IMR-90 (cell line): ENCODE measurements at regions not wholly inside any gene's neighbourhood (a gene's known extent, or its start where the extent isn't known, plus 50 kb on each side); places are given as distances from the start of the nearest gene placed in this dataset.

ENCODE experiments used
- ATAC-seq: fragments of 200-7000 bp; cut with Tn5 transposase; 2 replicates; pipeline ENCODE4 v1.9.1; 2020; ENCODE audit warnings: low read depth, mild to moderate bottlenecking, moderate library complexity
- BruUV-seq: library from RNA; stranded (reverse); fragments of 400-500 nt; replicated peaks from 2 replicates; lab custom pipeline; 2021; lab: Mats Ljungman, UMichigan
- CTCF ChIA-PET: fragments of 300-600 bp; formaldehyde crosslinking; extraction: SDS; loops from one replicate; lab custom pipeline; 2021; ENCODE audit warnings: antibody characterized with exemption; lab: Yijun Ruan, JAX
- POLR2A ChIA-PET: fragments of 300-600 bp; sonication (Branson Sonifier 250); formaldehyde crosslinking; loops from one replicate; lab custom pipeline; 2022; ENCODE audit warnings: antibody characterized with exemption; ENCODE audit not compliant: unreplicated experiment; lab: Charles Lee
- DNase-seq: peaks from one replicate; pipeline ENCODE4 v3.0.0; 2013
- H2AFZ ChIP-seq: replicated peaks from 2 replicates; pipeline ENCODE3; 2013; ENCODE audit warnings: low read length, mild to moderate bottlenecking; ENCODE audit not compliant: poor library complexity
- H2AK5ac ChIP-seq: 2 replicates; pipeline ENCODE4 v1.6.1; 2013; ENCODE audit warnings: low read depth, low read length, inconsistent platforms
- H2AK9ac ChIP-seq: replicated peaks from 2 replicates; pipeline ENCODE3; 2013; ENCODE audit warnings: mild to moderate bottlenecking, low read depth, low read length, moderate library complexity; ENCODE audit not compliant: poor library complexity
- H2BK120ac ChIP-seq: 2 replicates; pipeline ENCODE4 v1.6.1; 2013; ENCODE audit warnings: low read depth, low read length, inconsistent platforms
- H2BK15ac ChIP-seq: 3 replicates; pipeline ENCODE4 v1.6.1; 2013; ENCODE audit warnings: low read depth, low read length, inconsistent platforms
- H2BK20ac ChIP-seq: 2 replicates; pipeline ENCODE4 v1.6.1; 2013; ENCODE audit warnings: low read depth, mild to moderate bottlenecking, inconsistent platforms, low read length, moderate library complexity
- H2BK5ac ChIP-seq: 2 replicates; pipeline ENCODE4 v1.6.1; 2013; ENCODE audit warnings: mild to moderate bottlenecking, low read depth, low read length, inconsistent platforms; ENCODE audit not compliant: poor library complexity, severe bottlenecking
- H3K14ac ChIP-seq: replicated peaks from 2 replicates; pipeline ENCODE4 v1.6.1; 2013; ENCODE audit warnings: low read depth, low read length, inconsistent platforms
- H3K18ac ChIP-seq: 2 replicates; pipeline ENCODE4 v1.6.1; 2013; ENCODE audit warnings: low read depth, low read length, control low read depth
- H3K23ac ChIP-seq: 2 replicates; pipeline ENCODE4 v1.6.1; 2013; ENCODE audit warnings: low read depth, low read length, inconsistent platforms
- H3K27ac ChIP-seq: 2 replicates; pipeline ENCODE4 v1.5.1; 2013; ENCODE audit warnings: mild to moderate bottlenecking, control low read depth, low read length; ENCODE audit not compliant: insufficient read depth
- H3K27me3 ChIP-seq: 2 replicates; pipeline ENCODE4 v1.6.1; 2013; ENCODE audit warnings: low read length; ENCODE audit not compliant: control insufficient read depth, insufficient read depth
- H3K36me3 ChIP-seq: 2 replicates; pipeline ENCODE4 v1.6.1; 2013; ENCODE audit warnings: low read length, mixed read lengths; ENCODE audit not compliant: control insufficient read depth, insufficient read depth
- H3K4ac ChIP-seq: 2 replicates; pipeline ENCODE4 v1.6.1; 2013; ENCODE audit warnings: low read depth, low read length, inconsistent platforms
- H3K4me1 ChIP-seq: 2 replicates; pipeline ENCODE4 v1.6.1; 2013; ENCODE audit warnings: low read length, mixed read lengths; ENCODE audit not compliant: control insufficient read depth, insufficient read depth
- H3K4me2 ChIP-seq: 2 replicates; pipeline ENCODE4 v1.6.1; 2013; ENCODE audit warnings: low read depth, mild to moderate bottlenecking, control low read depth, low read length, moderate library complexity
- H3K4me3 ChIP-seq: 2 replicates; pipeline ENCODE4 v1.5.1; 2013; ENCODE audit warnings: low read depth, mild to moderate bottlenecking, control low read depth, low read length, moderate library complexity; ENCODE audit not compliant: insufficient read depth
- H3K56ac ChIP-seq: 2 replicates; pipeline ENCODE4 v1.6.1; 2013; ENCODE audit warnings: low read length, inconsistent platforms; ENCODE audit not compliant: insufficient read depth; ENCODE audit errors: extremely low read depth
- H3K79me1 ChIP-seq, 2 experiments: 2 replicates each; pipeline ENCODE4 v1.6.1; 2013; ENCODE audit warnings: low read length in 2 of 2, inconsistent platforms in 1 of 2, low read depth in 1 of 2
- H3K9ac ChIP-seq: 2 replicates; pipeline ENCODE4 v1.6.1; 2013; ENCODE audit warnings: low read depth, low read length, control low read depth
- H3K9me1 ChIP-seq: 2 replicates; pipeline ENCODE4 v1.6.1; 2013; ENCODE audit warnings: low read length, inconsistent platforms; ENCODE audit not compliant: insufficient read depth
- H3K9me3 ChIP-seq: 2 replicates; pipeline ENCODE4 v1.6.1; 2013; ENCODE audit warnings: low read length; ENCODE audit not compliant: control insufficient read depth, insufficient read depth
- H4K20me1 ChIP-seq: 2 replicates; pipeline ENCODE4 v1.6.1; 2013; ENCODE audit warnings: low read length, inconsistent platforms; ENCODE audit not compliant: insufficient read depth
- H4K5ac ChIP-seq: 2 replicates; pipeline ENCODE4 v1.6.1; 2013; ENCODE audit warnings: mild to moderate bottlenecking, low read depth, low read length, control low read depth
- H4K8ac ChIP-seq, 2 experiments: 2 replicates each; pipeline ENCODE4 v1.6.1; 2013; ENCODE audit warnings: low read depth in 2 of 2, low read length in 2 of 2, control low read depth in 1 of 2, inconsistent platforms in 1 of 2
- H4K91ac ChIP-seq: 2 replicates; pipeline ENCODE4 v1.6.1; 2013; ENCODE audit warnings: low read depth, low read length, inconsistent platforms; ENCODE audit not compliant: insufficient read depth
- NFE2L2 ChIP-seq: fragments of 150-350 bp; IDR thresholded peaks from 2 replicates; pipeline ENCODE4 v1.6.1; 2016; ENCODE audit warnings: low read depth, mild to moderate bottlenecking, low read length
- POLR2A ChIP-seq: IDR thresholded peaks from 2 replicates; pipeline ENCODE4 v1.6.1; 2012; ENCODE audit warnings: mild to moderate bottlenecking, low read depth, low read length
- RAD21 ChIP-seq: IDR thresholded peaks from 2 replicates; pipeline ENCODE4 v1.6.1; 2012; ENCODE audit warnings: low read length, improper control_type of control experiment
- RCOR1 ChIP-seq: IDR thresholded peaks from 2 replicates; pipeline ENCODE4 v1.6.1; 2012; ENCODE audit warnings: mild to moderate bottlenecking, low read length, improper control_type of control experiment; ENCODE audit not compliant: insufficient replicate concordance
- SMC3 ChIP-seq: fragments of 150-350 bp; IDR thresholded peaks from 2 replicates; pipeline ENCODE4 v1.6.1; 2016; ENCODE audit warnings: low read depth, mild to moderate bottlenecking, antibody characterized with exemption, low read length, moderate library complexity
- WGBS, 2 experiments: methylation state at CpG; one replicate each; pipeline versions ENCODE4 v1.1.5 to v1.1.7; 2013; ENCODE audit warnings: missing lambda C conversion rate in 2 of 2; ENCODE audit not compliant: insufficient read length in 1 of 2; ENCODE audit errors: extremely low coverage in 2 of 2; 5-methylcytosine and 5-hydroxymethylcytosine counted together
- dilution Hi-C: fragments of 300-500 bp; cut with HindIII; formaldehyde crosslinking; loops from one replicate; pipeline ENCODE4 v1.14.3; 2018; ENCODE audit warnings: low sequenced_read_pairs; ENCODE audit not compliant: unreplicated experiment
- in situ Hi-C: fragments of 300-500 bp; cut with MboI; formaldehyde crosslinking; loops from 3 replicates; pipeline ENCODE4 v1.14.3; 2019; ENCODE audit warnings: low sequenced_read_pairs, inconsistent platforms, mixed read lengths
- intact Hi-C: fragments of 100-400 bp; cut with micrococcal nuclease; formaldehyde crosslinking; loops from 2 replicates; pipeline ENCODE4 v1.10.0; 2022
- TF ChIP-seq, protein P1 (sequence below): conservative IDR thresholded peaks from 2 replicates; pipeline ENCODE4 v1.5.1; 2012; ENCODE audit warnings: mild to moderate bottlenecking, low read depth, low read length, improper control_type of control experiment
- TF ChIP-seq, protein P2 (sequence below): fragments of 150-350 bp; IDR thresholded peaks from 2 replicates; pipeline ENCODE4 v1.6.1; 2017; ENCODE audit warnings: mild to moderate bottlenecking, antibody characterized with exemption, low read length, low read depth
- TF ChIP-seq, protein P3 (sequence below): fragments of 150-350 bp; IDR thresholded peaks from 2 replicates; pipeline ENCODE4 v1.6.1; 2016; ENCODE audit warnings: low read depth, mild to moderate bottlenecking, low read length, moderate library complexity, borderline replicate concordance

DNA sequence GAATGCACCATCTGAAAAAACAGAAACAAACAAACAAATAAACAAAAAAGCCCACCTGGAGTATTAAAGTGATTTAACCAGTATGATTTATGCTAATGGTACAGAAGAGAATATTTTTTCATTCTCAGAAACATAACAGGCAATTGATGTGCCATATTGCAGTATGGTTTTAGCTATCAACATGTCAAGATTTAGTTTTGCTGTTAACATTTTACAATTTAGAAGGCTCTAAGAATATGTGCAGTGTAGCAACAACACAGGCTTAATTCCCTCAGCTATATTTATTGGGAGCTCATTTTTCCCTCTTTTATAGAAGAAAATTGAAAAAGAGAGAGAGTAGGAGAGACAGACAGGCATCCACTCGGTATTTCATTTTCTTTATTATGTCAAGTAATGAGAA, 1022.7 kb upstream of the CITED2 start:
- Histone ChIP-seq H3K9me3 (no peaks in the 10 kb centered on the region; the same call in 1 of the 2 replicates), H2BK5ac (no peak overlapping the region), H2AFZ (no peak overlapping the region), H3K23ac (no peak overlapping the region), H3K4me3 (no peak overlapping the region), H2AK9ac (no peak overlapping the region), H4K5ac (no peak overlapping the region), H3K56ac (no peak overlapping the region), H3K27ac (no peak overlapping the region), H3K27me3 (no peaks in the 10 kb centered on the region), H4K91ac (no peak overlapping the region), H3K9ac (no peak overlapping the region), H3K18ac (no peak overlapping the region), H3K79me1 (no peaks in the 10 kb centered on the region), H4K20me1 (no peaks in the 10 kb centered on the region), H3K36me3 (no peaks in the 10 kb centered on the region), H3K4me1 (peaks cover 2% of the 10 kb centered on the region; the same call in 1 of the 2 replicates), H2BK120ac (no peak overlapping the region), H3K14ac (no peak overlapping the region), H2BK20ac (no peak overlapping the region), H2BK15ac (no peak overlapping the region), H3K9me1 (no peaks in the 10 kb centered on the region), H4K8ac (0 out of 4 replicates have a peak overlapping the region, but pooled peaks of 1 of the 2 experiments have one; percentile 2), H2AK5ac (no peak overlapping the region), H3K4me2 (no peak overlapping the region), H3K4ac (no peak overlapping the region; the same call in 1 of the 2 replicates)
- in situ Hi-C loops = no loop called here
- ATAC-seq (no peak), DNase-seq (no peak)
- POLR2A ChIA-PET = no interaction called here
- dilution Hi-C loops = no loop called here
- intact Hi-C loops = no loop called here
- CTCF ChIA-PET = no interaction called here
- no CpG with 5 or more reads among the region's 1 CpG for WGBS, 2 experiments
- TF ChIP-seq NFE2L2 (no peak), RAD21 (no peak), POLR2A (no peak), SMC3 (no peak), RCOR1 (no peak)
- TF ChIP-seq, protein P1, sequence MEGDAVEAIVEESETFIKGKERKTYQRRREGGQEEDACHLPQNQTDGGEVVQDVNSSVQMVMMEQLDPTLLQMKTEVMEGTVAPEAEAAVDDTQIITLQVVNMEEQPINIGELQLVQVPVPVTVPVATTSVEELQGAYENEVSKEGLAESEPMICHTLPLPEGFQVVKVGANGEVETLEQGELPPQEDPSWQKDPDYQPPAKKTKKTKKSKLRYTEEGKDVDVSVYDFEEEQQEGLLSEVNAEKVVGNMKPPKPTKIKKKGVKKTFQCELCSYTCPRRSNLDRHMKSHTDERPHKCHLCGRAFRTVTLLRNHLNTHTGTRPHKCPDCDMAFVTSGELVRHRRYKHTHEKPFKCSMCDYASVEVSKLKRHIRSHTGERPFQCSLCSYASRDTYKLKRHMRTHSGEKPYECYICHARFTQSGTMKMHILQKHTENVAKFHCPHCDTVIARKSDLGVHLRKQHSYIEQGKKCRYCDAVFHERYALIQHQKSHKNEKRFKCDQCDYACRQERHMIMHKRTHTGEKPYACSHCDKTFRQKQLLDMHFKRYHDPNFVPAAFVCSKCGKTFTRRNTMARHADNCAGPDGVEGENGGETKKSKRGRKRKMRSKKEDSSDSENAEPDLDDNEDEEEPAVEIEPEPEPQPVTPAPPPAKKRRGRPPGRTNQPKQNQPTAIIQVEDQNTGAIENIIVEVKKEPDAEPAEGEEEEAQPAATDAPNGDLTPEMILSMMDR = no peak
- TF ChIP-seq, protein P2, sequence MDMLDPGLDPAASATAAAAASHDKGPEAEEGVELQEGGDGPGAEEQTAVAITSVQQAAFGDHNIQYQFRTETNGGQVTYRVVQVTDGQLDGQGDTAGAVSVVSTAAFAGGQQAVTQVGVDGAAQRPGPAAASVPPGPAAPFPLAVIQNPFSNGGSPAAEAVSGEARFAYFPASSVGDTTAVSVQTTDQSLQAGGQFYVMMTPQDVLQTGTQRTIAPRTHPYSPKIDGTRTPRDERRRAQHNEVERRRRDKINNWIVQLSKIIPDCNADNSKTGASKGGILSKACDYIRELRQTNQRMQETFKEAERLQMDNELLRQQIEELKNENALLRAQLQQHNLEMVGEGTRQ = no peak
- TF ChIP-seq, protein P3, sequence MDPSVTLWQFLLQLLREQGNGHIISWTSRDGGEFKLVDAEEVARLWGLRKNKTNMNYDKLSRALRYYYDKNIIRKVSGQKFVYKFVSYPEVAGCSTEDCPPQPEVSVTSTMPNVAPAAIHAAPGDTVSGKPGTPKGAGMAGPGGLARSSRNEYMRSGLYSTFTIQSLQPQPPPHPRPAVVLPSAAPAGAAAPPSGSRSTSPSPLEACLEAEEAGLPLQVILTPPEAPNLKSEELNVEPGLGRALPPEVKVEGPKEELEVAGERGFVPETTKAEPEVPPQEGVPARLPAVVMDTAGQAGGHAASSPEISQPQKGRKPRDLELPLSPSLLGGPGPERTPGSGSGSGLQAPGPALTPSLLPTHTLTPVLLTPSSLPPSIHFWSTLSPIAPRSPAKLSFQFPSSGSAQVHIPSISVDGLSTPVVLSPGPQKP = no peak
- no TSS peak for BruUV-seq
